ENCODE measurements at regions not wholly inside any gene's neighbourhood (a gene's known extent, or its start where the extent isn't known, plus 50 kb on each side); places are given as distances from the start of the nearest gene placed in this dataset.

GRCh38 chr3:178450476-178450875, 85.8 kb upstream of the KCNMB2 start:
- no peak overlapping the region for H3K4me3 ChIP-seq
- DNase-seq (no peak), ATAC-seq (no peak)
- no peaks in the 10 kb centered on the region for H3K9me3 ChIP-seq
- in situ Hi-C loops (cut with MboI; ENCODE audit: low sequenced_read_pairs in 4 of 4) = no loop called here
- H3K27ac ChIP-seq = no peak overlapping the region
- intact Hi-C loops (cut with DNase I; ENCODE audit: low total_unique reads) = no loop called here
- H3K4me1 ChIP-seq = peaks cover 9 to 14% of the 10 kb centered on the region in 2 donors
- no peaks in the 10 kb centered on the region for H3K27me3 ChIP-seq
- no peak for TF ChIP-seq CTCF (IDR thresholded peaks at IDR 0.05 in 4 of 5, conservative IDR thresholded peaks at IDR 0.05 in 1 of 5)
- no peak for TF ChIP-seq POLR2A (IDR thresholded peaks at IDR 0.05)
- H3K36me3 ChIP-seq = no peaks in the 10 kb centered on the region

GRCh38 chr3:178451799-178452198, 84.4 kb upstream of the KCNMB2 start:
- Histone ChIP-seq H3K36me3 (no peaks in the 10 kb centered on the region), H3K4me1 (peaks cover 9 to 18% of the 10 kb centered on the region in 2 donors), H3K27ac (no peak overlapping the region), H3K9me3 (no peaks in the 10 kb centered on the region), H3K4me3 (no peak overlapping the region), H3K27me3 (no peaks in the 10 kb centered on the region)
- in situ Hi-C loops (cut with MboI; ENCODE audit: low sequenced_read_pairs in 4 of 4) (no loop called here), intact Hi-C loops (cut with DNase I; ENCODE audit: low total_unique reads) (no loop called here)
- ATAC-seq (no peak), DNase-seq (no peak)
- no peak for TF ChIP-seq CTCF (IDR thresholded peaks at IDR 0.05 in 4 of 5, conservative IDR thresholded peaks at IDR 0.05 in 1 of 5)

GRCh38 chr3:178454726-178455125, 81.5 kb upstream of the KCNMB2 start:
- Histone ChIP-seq H3K36me3 (no peaks in the 10 kb centered on the region), H3K4me3 (no peak overlapping the region), H3K27me3 (no peaks in the 10 kb centered on the region), H3K9me3 (no peaks in the 10 kb centered on the region), H3K4me1 (peaks cover 9 to 18% of the 10 kb centered on the region in 2 donors), H3K27ac (no peak overlapping the region)
- DNase-seq (peak; percentile 40 to 61), ATAC-seq (peak; percentile 81 to 89)
- intact Hi-C loops (cut with DNase I; ENCODE audit: low total_unique reads) (no loop called here), in situ Hi-C loops (cut with MboI; ENCODE audit: low sequenced_read_pairs in 4 of 4) (no loop called here)
- TF ChIP-seq CTCF (IDR thresholded peaks at IDR 0.05 in 4 of 5, conservative IDR thresholded peaks at IDR 0.05 in 1 of 5) = no peak
- TF ChIP-seq POLR2A (IDR thresholded peaks at IDR 0.05) = no peak

GRCh38 chr3:178455226-178455625, 81.0 kb upstream of the KCNMB2 start:
- in situ Hi-C loops (cut with MboI; ENCODE audit: low sequenced_read_pairs in 4 of 4) = no loop called here
- Histone ChIP-seq H3K27me3 (no peaks in the 10 kb centered on the region), H3K4me1 (peaks cover 9 to 18% of the 10 kb centered on the region in 2 donors), H3K27ac (no peak overlapping the region), H3K4me3 (no peak overlapping the region), H3K36me3 (no peaks in the 10 kb centered on the region), H3K9me3 (no peaks in the 10 kb centered on the region)
- no peak for DNase-seq
- no peak for ATAC-seq
- intact Hi-C loops (cut with DNase I; ENCODE audit: low total_unique reads) = no loop called here
- no peak for TF ChIP-seq POLR2A (IDR thresholded peaks at IDR 0.05)
- no peak for TF ChIP-seq CTCF (IDR thresholded peaks at IDR 0.05 in 4 of 5, conservative IDR thresholded peaks at IDR 0.05 in 1 of 5)

- Histone ChIP-seq H3K4me3 (no peak overlapping the region), H3K9me3 (no peaks in the 10 kb centered on the region), H3K27ac (no peak overlapping the region), H3K27me3 (no peaks in the 10 kb centered on the region), H3K36me3 (no peaks in the 10 kb centered on the region), H3K4me1 (peaks cover 9 to 18% of the 10 kb centered on the region in 2 donors)
- intact Hi-C loops (cut with DNase I; ENCODE audit: low total_unique reads) (no loop called here), in situ Hi-C loops (cut with MboI; ENCODE audit: low sequenced_read_pairs in 4 of 4) (no loop called here)
- TF ChIP-seq CTCF (IDR thresholded peaks at IDR 0.05 in 4 of 5, conservative IDR thresholded peaks at IDR 0.05 in 1 of 5) (no peak), POLR2A (IDR thresholded peaks at IDR 0.05) (no peak)
- DNase-seq (no peak), ATAC-seq (no peak)
Observed at GRCh38 chr3:178455946-178456345, 80.3 kb upstream of the KCNMB2 start.
